DND-41 (cell line): ENCODE measurements at regions not wholly inside any gene's neighbourhood (a gene's known extent, or its start where the extent isn't known, plus 50 kb on each side); places are given as distances from the start of the nearest gene placed in this dataset.

Source experiments
- ATAC-seq: fragments of 200-7000 bp; cut with Tn5 transposase; 3 replicates; pipeline ENCODE4 v1.9.1; 2021; ENCODE audit warnings: low read depth; ENCODE audit not compliant: insufficient read depth
- DNase-seq: peaks from one replicate; pipeline ENCODE4 v3.0.0-alpha.2; 2020
- H2AFZ ChIP-seq: 2 replicates; pipeline ENCODE4 v1.6.0; 2012; ENCODE audit warnings: low read depth, low read length
- H3K27ac ChIP-seq: 2 replicates; pipeline ENCODE4 v1.5.1; 2012; ENCODE audit warnings: low read length, inconsistent platforms
- H3K27me3 ChIP-seq: fragments of 200-600 bp; sonication (generic); 2 replicates; pipeline ENCODE4 v1.6.0; 2012; ENCODE audit warnings: low read length, mild to moderate bottlenecking, inconsistent platforms; ENCODE audit not compliant: insufficient read depth, poor library complexity
- H3K36me3 ChIP-seq: 2 replicates; pipeline ENCODE4 v1.5.1; 2012; ENCODE audit warnings: low read length, inconsistent platforms; ENCODE audit not compliant: insufficient read depth
- H3K4me1 ChIP-seq: 2 replicates; pipeline ENCODE4 v1.5.1; 2012; ENCODE audit warnings: mild to moderate bottlenecking, low read length; ENCODE audit not compliant: insufficient read depth
- H3K4me2 ChIP-seq: 2 replicates; pipeline ENCODE4 v1.6.0; 2012; ENCODE audit warnings: mild to moderate bottlenecking, moderate library complexity, low read length, inconsistent platforms; ENCODE audit not compliant: insufficient read depth
- H3K4me3 ChIP-seq, 2 experiments: fragments of 200-600 bp in 1 of 2; shearing (Covaris generic) in 1 of 2; 2 replicates each; pipeline ENCODE4 v1.5.1; 2012 to 2016; ENCODE audit warnings: inconsistent platforms in 2 of 2, low read length in 2 of 2, mild to moderate bottlenecking in 2 of 2, low read depth in 1 of 2, moderate library complexity in 1 of 2
- H3K79me2 ChIP-seq: 2 replicates; pipeline ENCODE4 v1.6.0; 2012; ENCODE audit warnings: low read length, inconsistent platforms; ENCODE audit not compliant: insufficient read depth
- H3K9ac ChIP-seq: 2 replicates; pipeline ENCODE4 v1.6.0; 2012; ENCODE audit warnings: low read depth, mild to moderate bottlenecking, inconsistent platforms, low read length, moderate library complexity
- H3K9me3 ChIP-seq: 2 replicates; pipeline ENCODE4 v1.5.1; 2012; ENCODE audit warnings: low read length, moderate library complexity, mild to moderate bottlenecking, inconsistent platforms; ENCODE audit not compliant: insufficient read depth, severe bottlenecking
- H4K20me1 ChIP-seq: 2 replicates; pipeline ENCODE4 v1.6.0; 2012; ENCODE audit warnings: low read length; ENCODE audit not compliant: insufficient read depth
- CTCF ChIP-seq: IDR thresholded peaks from 2 replicates; pipeline ENCODE4 v1.5.1; 2012; ENCODE audit warnings: borderline replicate concordance, low read length, moderate library complexity, mild to moderate bottlenecking; ENCODE audit not compliant: poor library complexity, severe bottlenecking; ENCODE audit errors: extremely low read depth
- EZH2 ChIP-seq: IDR thresholded peaks from 3 replicates; pipeline ENCODE4 v1.6.1; 2012; ENCODE audit warnings: borderline replicate concordance, low read depth, mild to moderate bottlenecking, moderate library complexity, low read length, inconsistent platforms; ENCODE audit not compliant: severe bottlenecking

GRCh38 chr4:128457726-128458125, 170.1 kb upstream of the PGRMC2 start:
- DNase-seq, result no peak
- H3K36me3 ChIP-seq, result no peaks in the 10 kb centered on the region
- H4K20me1 ChIP-seq, result no peaks in the 10 kb centered on the region
- H3K27ac ChIP-seq, result no peak overlapping the region
- ATAC-seq, result no peak
- no peak overlapping the region for H3K4me3 ChIP-seq
- H2AFZ ChIP-seq, result no peak overlapping the region
- no peak overlapping the region for H3K9ac ChIP-seq
- H3K9me3 ChIP-seq, result no peaks in the 10 kb centered on the region
- no peaks in the 10 kb centered on the region for H3K79me2 ChIP-seq
- no peak overlapping the region for H3K4me2 ChIP-seq
- no peak for TF ChIP-seq EZH2
- no peak for TF ChIP-seq CTCF
- no peaks in the 10 kb centered on the region for H3K27me3 ChIP-seq
- H3K4me1 ChIP-seq, result no peaks in the 10 kb centered on the region

- TF ChIP-seq EZH2 (no peak), CTCF (no peak)
- Histone ChIP-seq H3K27me3 (no peaks in the 10 kb centered on the region), H4K20me1 (no peaks in the 10 kb centered on the region), H3K4me2 (no peak overlapping the region), H2AFZ (no peak overlapping the region), H3K27ac (no peak overlapping the region), H3K4me1 (no peaks in the 10 kb centered on the region), H3K9ac (no peak overlapping the region), H3K4me3 (no peak overlapping the region), H3K9me3 (no peaks in the 10 kb centered on the region), H3K36me3 (no peaks in the 10 kb centered on the region), H3K79me2 (no peaks in the 10 kb centered on the region)
- DNase-seq (no peak), ATAC-seq (no peak)
Measured at GRCh38 chr4:128456171-128456570, 168.6 kb upstream of the PGRMC2 start.

- H3K9ac ChIP-seq, result no peak overlapping the region
- no peak overlapping the region for H2AFZ ChIP-seq
- H3K27me3 ChIP-seq, result no peaks in the 10 kb centered on the region
- H3K4me2 ChIP-seq, result no peak overlapping the region
- no peaks in the 10 kb centered on the region for H3K9me3 ChIP-seq
- H3K27ac ChIP-seq, result no peak overlapping the region
- H3K79me2 ChIP-seq, result no peaks in the 10 kb centered on the region
- no peaks in the 10 kb centered on the region for H4K20me1 ChIP-seq
- DNase-seq, result no peak
- TF ChIP-seq CTCF (no peak), EZH2 (no peak)
- H3K4me3 ChIP-seq, result no peak overlapping the region
- no peaks in the 10 kb centered on the region for H3K4me1 ChIP-seq
- no peak for ATAC-seq
- no peaks in the 10 kb centered on the region for H3K36me3 ChIP-seq
Measured at GRCh38 chr4:128455480-128455879, 167.9 kb upstream of the PGRMC2 start.

GRCh38 chr4:128454881-128455280, 167.3 kb upstream of the PGRMC2 start:
- H3K27me3 ChIP-seq, result no peaks in the 10 kb centered on the region
- H4K20me1 ChIP-seq, result no peaks in the 10 kb centered on the region
- DNase-seq (no peak), ATAC-seq (no peak)
- no peak overlapping the region for H3K4me3 ChIP-seq
- TF ChIP-seq CTCF (no peak), EZH2 (no peak)
- no peaks in the 10 kb centered on the region for H3K36me3 ChIP-seq
- H3K79me2 ChIP-seq, result no peaks in the 10 kb centered on the region
- H2AFZ ChIP-seq, result no peak overlapping the region
- H3K4me1 ChIP-seq, result no peaks in the 10 kb centered on the region
- no peaks in the 10 kb centered on the region for H3K9me3 ChIP-seq
- H3K4me2 ChIP-seq, result no peak overlapping the region
- no peak overlapping the region for H3K9ac ChIP-seq
- H3K27ac ChIP-seq, result no peak overlapping the region
